IPS-20b (cell line): ENCODE measurements at regions not wholly inside any gene's neighbourhood (a gene's known extent, or its start where the extent isn't known, plus 50 kb on each side); places are given as distances from the start of the nearest gene placed in this dataset.

ENCODE experiments used
- H3K27ac ChIP-seq: one replicate; pipeline ENCODE4 v1.5.1; 2013; ENCODE audit warnings: low read length
- H3K27me3 ChIP-seq: 2 replicates; pipeline ENCODE4 v1.6.1; 2013; ENCODE audit warnings: mild to moderate bottlenecking, low read length, inconsistent platforms; ENCODE audit not compliant: insufficient read depth
- H3K36me3 ChIP-seq: 2 replicates; pipeline ENCODE4 v1.6.1; 2013; ENCODE audit warnings: low read depth, mild to moderate bottlenecking, inconsistent platforms, low read length, moderate library complexity; ENCODE audit not compliant: insufficient read depth
- H3K4me1 ChIP-seq: 2 replicates; pipeline ENCODE4 v1.6.1; 2013; ENCODE audit warnings: mild to moderate bottlenecking, control low read depth, inconsistent platforms, low read length, moderate library complexity; ENCODE audit not compliant: insufficient read depth
- H3K4me3 ChIP-seq: 2 replicates; pipeline ENCODE4 v1.5.1; 2013; ENCODE audit warnings: mild to moderate bottlenecking, low read length, inconsistent platforms
- H3K9ac ChIP-seq: 2 replicates; pipeline ENCODE4 v1.6.1; 2013; ENCODE audit warnings: low read depth, mild to moderate bottlenecking, inconsistent platforms, low read length, moderate library complexity
- H3K9me3 ChIP-seq: 2 replicates; pipeline ENCODE4 v1.6.1; 2013; ENCODE audit warnings: mild to moderate bottlenecking, low read depth, low read length, inconsistent platforms; ENCODE audit not compliant: insufficient read depth

GRCh38 chr11:70627219-70627618, 228.9 kb downstream of the CTTN start:
- Histone ChIP-seq H3K9me3 (no peaks in the 10 kb centered on the region), H3K27me3 (no peaks in the 10 kb centered on the region), H3K36me3 (no peaks in the 10 kb centered on the region), H3K27ac (no peak overlapping the region), H3K9ac (no peak overlapping the region), H3K4me1 (no peaks in the 10 kb centered on the region), H3K4me3 (no peak overlapping the region)

DNA sequence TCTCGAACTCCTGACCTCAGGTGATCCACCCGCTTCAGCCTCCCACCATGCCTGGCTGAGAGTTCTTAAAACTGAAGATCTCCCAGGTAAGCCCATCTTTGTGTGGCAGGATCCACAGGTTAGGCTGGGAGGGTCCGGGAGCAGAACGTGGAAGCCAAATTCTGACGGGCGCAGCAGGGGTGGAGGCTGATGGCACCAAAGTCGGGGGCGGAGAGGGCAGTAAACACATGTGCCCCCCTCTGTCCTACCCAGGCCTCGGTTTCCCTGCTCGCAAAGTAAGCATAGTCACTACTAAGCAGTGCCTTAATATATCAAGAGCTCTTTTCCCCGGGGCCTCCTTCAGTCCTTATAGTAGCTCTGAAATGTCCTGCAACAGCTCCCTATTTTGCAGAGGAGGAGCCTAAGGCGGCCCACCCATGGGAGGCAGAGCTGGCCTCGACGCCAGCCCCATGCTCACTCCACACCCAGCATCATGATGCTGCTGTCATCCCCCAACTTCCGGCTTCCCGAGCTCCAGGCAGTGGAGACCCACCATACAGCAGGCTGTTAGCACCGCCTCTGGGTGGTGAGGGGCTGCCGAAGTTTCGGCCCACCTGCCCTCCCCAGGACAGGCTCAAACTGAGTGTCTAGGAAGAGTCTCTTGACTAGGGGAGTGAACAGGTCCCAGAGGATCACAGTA, 230.0 kb downstream of the CTTN start:
- Histone ChIP-seq H3K4me1 (no peaks in the 10 kb centered on the region), H3K27me3 (no peaks in the 10 kb centered on the region), H3K9me3 (no peaks in the 10 kb centered on the region), H3K36me3 (no peaks in the 10 kb centered on the region), H3K27ac (no peak overlapping the region), H3K9ac (no peak overlapping the region), H3K4me3 (no peak overlapping the region)

DNA sequence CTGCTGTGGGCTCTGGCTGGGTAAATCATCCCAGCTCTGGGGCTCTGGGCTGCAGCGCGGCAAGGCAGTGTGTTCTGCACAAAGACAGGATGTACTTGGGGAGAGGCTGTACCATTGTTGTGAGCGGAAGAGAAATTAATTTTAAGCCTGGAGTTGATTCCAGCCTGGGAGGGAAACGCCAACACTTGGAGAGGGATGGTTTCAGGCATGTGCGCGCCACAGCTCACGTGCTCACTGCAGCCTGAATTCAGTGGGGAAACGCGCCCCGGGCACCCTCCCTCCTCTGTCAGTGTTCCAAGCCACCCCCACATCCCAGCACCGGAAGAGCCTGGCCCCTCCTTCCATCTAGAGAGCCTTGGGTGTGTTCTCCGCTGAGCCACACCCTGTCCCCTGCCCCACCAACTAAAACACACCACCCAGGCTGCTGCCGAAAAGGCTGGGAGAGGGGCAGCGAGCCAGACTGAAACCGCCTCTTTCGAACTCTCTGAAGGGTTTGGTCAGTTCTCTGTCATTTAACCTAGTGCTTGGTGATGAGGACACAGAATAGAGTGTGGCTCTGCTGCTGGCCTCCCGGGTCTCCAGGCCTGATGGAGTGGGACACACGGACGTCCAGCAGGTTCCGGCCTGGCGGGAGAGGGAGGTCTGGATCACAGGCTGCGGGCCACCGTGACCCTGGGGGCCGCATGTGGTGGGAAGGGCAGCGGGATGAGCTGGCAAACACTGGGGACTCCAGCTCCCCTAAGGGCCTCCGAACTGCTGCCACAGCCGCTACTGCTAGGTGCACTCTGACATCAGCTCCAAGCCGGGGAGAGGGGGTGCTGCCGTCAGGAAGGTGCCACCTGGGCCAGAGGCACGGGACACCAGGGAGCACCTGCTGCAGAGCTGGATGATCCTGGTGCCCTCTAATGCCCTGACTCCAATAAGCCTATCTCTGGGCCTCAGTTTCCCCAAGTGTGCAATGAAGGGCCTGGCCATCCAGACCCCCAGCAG, 230.8 kb downstream of the CTTN start:
- Histone ChIP-seq H3K9ac (no peak overlapping the region), H3K4me1 (peaks cover 5% of the 10 kb centered on the region; the same call in 1 of the 2 replicates), H3K4me3 (no peak overlapping the region), H3K9me3 (no peaks in the 10 kb centered on the region), H3K27ac (no peak overlapping the region), H3K27me3 (no peaks in the 10 kb centered on the region), H3K36me3 (no peaks in the 10 kb centered on the region)

GRCh38 chr11:70630068-70630467, 231.7 kb downstream of the CTTN start:
- H3K27me3 ChIP-seq, result no peaks in the 10 kb centered on the region
- peaks cover 5% of the 10 kb centered on the region; the same call in 1 of the 2 replicates for H3K4me1 ChIP-seq
- no peak overlapping the region for H3K27ac ChIP-seq
- H3K36me3 ChIP-seq, result no peaks in the 10 kb centered on the region
- no peaks in the 10 kb centered on the region for H3K9me3 ChIP-seq
- no peak overlapping the region for H3K4me3 ChIP-seq
- no peak overlapping the region for H3K9ac ChIP-seq

DNA sequence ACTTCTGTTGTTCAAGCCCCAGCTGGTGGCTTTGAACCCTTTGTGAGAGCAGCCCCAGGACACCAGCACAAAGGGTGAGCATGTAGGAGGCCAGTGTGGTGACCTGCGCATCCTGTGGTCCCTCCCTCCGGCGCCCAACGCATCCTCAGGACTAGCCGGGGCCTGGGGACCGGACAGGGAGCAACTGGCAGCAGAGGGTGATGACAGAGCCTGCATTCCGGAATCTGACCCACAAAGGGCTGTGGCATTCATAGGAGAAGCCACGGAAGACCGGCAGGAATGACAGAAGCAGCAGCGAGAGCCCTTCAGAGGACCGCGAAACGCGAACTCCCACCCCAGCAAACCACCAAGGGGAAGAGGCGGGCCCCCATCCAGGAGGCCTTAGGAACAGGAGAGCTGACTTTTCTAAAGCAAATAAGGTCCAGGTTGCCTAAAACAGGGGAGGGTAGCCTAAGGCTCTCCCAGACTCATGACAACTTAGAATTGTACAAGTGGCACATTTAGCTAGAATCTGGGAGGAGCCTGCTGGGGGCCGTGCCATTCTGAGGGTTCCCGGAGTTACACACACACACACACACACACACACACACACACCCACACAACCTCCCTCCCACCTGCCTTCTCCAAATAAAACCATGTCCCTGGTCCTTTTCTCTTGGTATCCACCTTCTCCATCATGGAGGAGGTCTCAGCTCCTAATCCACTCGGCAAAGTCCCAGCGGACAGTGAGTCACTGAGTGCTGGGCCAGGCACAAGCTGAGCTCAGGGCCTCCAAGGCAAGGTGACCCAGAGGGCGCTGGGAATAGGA, 232.7 kb downstream of the CTTN start:
- no peak overlapping the region for H3K4me3 ChIP-seq
- H3K4me1 ChIP-seq, result peaks cover 5% of the 10 kb centered on the region; the same call in 1 of the 2 replicates
- H3K36me3 ChIP-seq, result no peaks in the 10 kb centered on the region
- no peaks in the 10 kb centered on the region for H3K9me3 ChIP-seq
- H3K27me3 ChIP-seq, result no peaks in the 10 kb centered on the region
- H3K9ac ChIP-seq, result no peak overlapping the region
- H3K27ac ChIP-seq, result no peak overlapping the region

- no peak overlapping the region for H3K27ac ChIP-seq
- no peaks in the 10 kb centered on the region for H3K27me3 ChIP-seq
- no peaks in the 10 kb centered on the region for H3K36me3 ChIP-seq
- no peaks in the 10 kb centered on the region for H3K9me3 ChIP-seq
- H3K4me3 ChIP-seq, result no peak overlapping the region
- no peak overlapping the region for H3K9ac ChIP-seq
- H3K4me1 ChIP-seq, result peaks cover 5% of the 10 kb centered on the region; the same call in 1 of the 2 replicates
Measured at GRCh38 chr11:70631624-70632047, 233.3 kb downstream of the CTTN start.

GRCh38 chr11:70633610-70634009, 235.3 kb downstream of the CTTN start:
- H3K9me3 ChIP-seq, result no peaks in the 10 kb centered on the region
- peaks cover 8% of the 10 kb centered on the region; the same call in 1 of the 2 replicates for H3K4me1 ChIP-seq
- no peak overlapping the region for H3K27ac ChIP-seq
- H3K27me3 ChIP-seq, result no peaks in the 10 kb centered on the region
- no peak overlapping the region for H3K9ac ChIP-seq
- H3K4me3 ChIP-seq, result no peak overlapping the region
- no peaks in the 10 kb centered on the region for H3K36me3 ChIP-seq

- no peaks in the 10 kb centered on the region for H3K9me3 ChIP-seq
- H3K27me3 ChIP-seq, result no peaks in the 10 kb centered on the region
Measured at GRCh38 chr11:70636659-70637058, 238.3 kb downstream of the CTTN start.

DNA sequence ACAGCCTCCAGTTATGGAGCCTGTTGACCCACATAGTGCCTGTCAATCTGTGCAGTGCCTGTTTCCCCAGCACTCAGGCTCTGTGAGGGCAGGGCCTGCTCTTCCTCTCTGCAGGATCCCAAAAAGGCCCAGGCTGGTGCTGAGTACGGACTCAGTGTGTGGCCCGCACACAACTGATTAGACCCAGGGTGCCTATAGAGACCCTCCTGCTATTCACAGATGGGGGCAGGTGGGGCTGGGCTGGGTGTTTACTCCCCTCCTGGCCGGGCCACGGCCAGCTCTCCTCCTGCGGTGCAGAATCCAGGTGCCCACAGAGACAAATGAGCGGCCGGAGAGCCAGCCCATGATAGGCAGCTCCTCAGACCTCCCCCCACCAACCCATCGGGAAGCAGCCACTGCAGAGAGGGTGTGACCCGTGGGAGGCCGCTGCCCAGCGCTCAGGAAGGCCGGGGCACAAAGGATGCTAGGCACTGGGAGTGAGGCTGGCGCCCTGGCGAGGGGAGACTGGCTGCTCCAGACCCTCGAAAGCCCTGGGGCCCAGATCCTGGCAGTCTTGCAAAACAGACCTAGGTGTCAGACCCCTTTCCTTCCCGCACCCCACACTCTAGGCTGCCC, 239.0 kb downstream of the CTTN start:
- Histone ChIP-seq H3K36me3 (no peaks in the 10 kb centered on the region), H3K27me3 (no peaks in the 10 kb centered on the region), H3K9ac (no peak overlapping the region), H3K4me3 (no peak overlapping the region), H3K27ac (no peak overlapping the region), H3K4me1 (peaks cover 17% of the 10 kb centered on the region; the same call in 1 of the 2 replicates), H3K9me3 (no peaks in the 10 kb centered on the region)

More at GRCh38 chr11:70636659-70637058, 238.3 kb downstream of the CTTN start:
- H3K27ac ChIP-seq, result no peak overlapping the region
- no peaks in the 10 kb centered on the region for H3K36me3 ChIP-seq
- no peak overlapping the region for H3K9ac ChIP-seq
- H3K4me3 ChIP-seq, result no peak overlapping the region
- H3K4me1 ChIP-seq, result peaks cover 10% of the 10 kb centered on the region; the same call in 1 of the 2 replicates

DNA sequence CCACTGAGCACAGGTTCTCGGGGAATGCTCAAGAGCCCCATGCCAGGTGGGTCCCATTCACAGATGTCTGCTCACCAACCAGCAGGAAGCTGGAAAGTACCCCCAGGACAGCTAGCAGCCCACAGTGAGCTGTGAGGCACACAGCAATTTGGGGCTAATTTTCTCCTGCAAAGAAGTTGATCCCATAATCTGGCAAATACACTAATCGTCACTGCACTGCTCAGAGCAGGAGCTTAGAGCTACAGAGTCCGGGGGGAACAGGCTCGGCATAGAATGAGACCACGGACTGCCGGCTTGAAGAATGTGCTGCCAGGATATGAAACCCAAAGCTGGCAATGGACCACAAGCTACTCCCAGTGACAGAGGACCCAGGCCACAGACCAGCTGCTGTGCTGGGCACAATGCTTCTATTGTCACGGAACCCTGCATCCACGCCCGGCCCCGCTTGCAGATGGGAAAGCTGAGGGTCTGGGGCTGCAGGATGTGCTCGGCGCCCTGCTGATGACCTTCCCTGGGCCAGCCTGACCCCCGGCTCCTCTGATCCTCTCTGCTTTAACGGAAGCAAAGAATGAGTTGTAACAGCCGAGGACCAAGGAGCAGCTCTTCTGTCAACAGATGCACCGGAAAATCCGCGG, 239.7 kb downstream of the CTTN start:
- H3K27me3 ChIP-seq, result no peaks in the 10 kb centered on the region
- peaks cover 19% of the 10 kb centered on the region; the same call in 1 of the 2 replicates for H3K4me1 ChIP-seq
- no peak overlapping the region for H3K27ac ChIP-seq
- H3K4me3 ChIP-seq, result no peak overlapping the region
- no peaks in the 10 kb centered on the region for H3K36me3 ChIP-seq
- no peaks in the 10 kb centered on the region for H3K9me3 ChIP-seq
- H3K9ac ChIP-seq, result no peak overlapping the region
